22Rv1 (cell line): ENCODE measurements at regions not wholly inside any gene's neighbourhood (a gene's known extent, or its start where the extent isn't known, plus 50 kb on each side); places are given as distances from the start of the nearest gene placed in this dataset.

Experiments
- ZFX ChIP-seq: fragments of 450-650 bp; IDR thresholded peaks from 2 replicates; pipeline ENCODE4 v1.6.1; 2017; ENCODE audit warnings: antibody characterized with exemption, borderline replicate concordance
- TF ChIP-seq, protein P1 (sequence below): fragments of 450-650 bp; IDR thresholded peaks from 2 replicates; pipeline ENCODE4 v1.5.1; 2017; ENCODE audit warnings: mild to moderate bottlenecking

DNA sequence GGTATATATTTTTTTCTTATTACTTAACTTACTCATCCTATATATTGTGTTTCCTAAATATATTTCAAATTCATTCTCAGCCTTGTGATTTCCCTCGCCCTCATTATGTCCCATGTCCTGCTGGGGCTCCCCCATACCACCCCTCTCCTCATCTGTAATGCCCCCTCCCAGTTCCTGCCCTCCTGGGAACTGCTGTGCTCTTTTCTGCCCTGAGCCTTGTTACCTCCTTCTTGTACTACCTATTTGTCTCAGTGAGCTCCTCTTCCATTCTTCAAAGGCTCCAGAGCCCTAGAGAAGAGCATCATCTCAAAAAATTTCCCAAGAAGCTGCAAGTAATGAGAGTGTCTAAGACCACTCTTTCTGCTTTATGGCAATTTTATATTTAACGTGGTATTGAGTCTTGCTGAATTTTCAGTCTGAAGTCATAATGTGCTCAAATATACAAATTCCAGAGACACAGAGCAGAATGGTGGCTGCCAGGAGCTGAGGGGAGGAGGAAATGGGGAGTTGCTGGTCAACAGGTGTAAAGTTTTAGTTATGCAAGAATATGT, 66.5 kb upstream of the TOP3B start:
- TF ChIP-seq, protein P1, sequence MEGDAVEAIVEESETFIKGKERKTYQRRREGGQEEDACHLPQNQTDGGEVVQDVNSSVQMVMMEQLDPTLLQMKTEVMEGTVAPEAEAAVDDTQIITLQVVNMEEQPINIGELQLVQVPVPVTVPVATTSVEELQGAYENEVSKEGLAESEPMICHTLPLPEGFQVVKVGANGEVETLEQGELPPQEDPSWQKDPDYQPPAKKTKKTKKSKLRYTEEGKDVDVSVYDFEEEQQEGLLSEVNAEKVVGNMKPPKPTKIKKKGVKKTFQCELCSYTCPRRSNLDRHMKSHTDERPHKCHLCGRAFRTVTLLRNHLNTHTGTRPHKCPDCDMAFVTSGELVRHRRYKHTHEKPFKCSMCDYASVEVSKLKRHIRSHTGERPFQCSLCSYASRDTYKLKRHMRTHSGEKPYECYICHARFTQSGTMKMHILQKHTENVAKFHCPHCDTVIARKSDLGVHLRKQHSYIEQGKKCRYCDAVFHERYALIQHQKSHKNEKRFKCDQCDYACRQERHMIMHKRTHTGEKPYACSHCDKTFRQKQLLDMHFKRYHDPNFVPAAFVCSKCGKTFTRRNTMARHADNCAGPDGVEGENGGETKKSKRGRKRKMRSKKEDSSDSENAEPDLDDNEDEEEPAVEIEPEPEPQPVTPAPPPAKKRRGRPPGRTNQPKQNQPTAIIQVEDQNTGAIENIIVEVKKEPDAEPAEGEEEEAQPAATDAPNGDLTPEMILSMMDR: no peak
- TF ChIP-seq ZFX: no peak
